GM21381 (cell line): ENCODE measurements at regions not wholly inside any gene's neighbourhood (a gene's known extent, or its start where the extent isn't known, plus 50 kb on each side); places are given as distances from the start of the nearest gene placed in this dataset.

Experiments used
- ATAC-seq: cut with Tn5 transposase; IDR thresholded peaks from one replicate; pipeline ENCODE4 v1.9.1; 2021; ENCODE audit warnings: mild to moderate bottlenecking, moderate library complexity; ENCODE audit not compliant: unreplicated experiment

DNA sequence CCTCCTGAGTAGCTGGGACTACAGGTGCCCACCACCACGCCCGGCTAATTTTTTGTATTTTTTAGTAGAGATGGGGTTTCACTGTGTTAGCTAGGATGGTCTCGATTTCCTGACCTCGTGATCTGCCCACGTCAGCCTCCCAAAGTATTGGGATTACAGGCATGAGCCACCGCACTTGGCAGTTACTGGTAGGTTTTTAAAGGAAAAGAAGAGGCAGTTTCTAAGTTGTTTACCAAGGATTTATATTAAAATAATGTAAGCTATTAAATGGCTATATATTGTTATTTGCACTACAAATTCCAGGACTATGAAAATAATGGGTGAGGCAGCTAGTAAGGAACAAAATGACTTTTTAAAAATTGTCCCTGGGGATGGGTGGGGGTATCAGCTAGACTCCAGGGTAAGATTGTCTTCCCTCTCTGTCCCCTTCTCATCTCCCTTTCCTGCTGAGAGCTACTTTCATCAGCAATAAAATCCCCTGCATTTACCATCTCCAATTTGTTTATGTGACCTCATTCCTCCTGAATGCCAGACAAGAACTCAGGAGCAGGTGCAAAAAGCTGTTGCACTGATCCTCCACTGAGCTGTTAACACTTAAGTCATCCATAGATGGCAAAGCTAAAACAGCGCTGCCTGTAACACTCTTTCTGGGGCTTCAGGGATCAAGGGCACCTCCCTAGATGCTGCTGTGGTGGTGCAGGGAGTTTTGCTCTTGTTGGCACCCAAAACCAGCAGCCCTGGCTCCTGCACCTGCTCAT lies 165.2 kb downstream of the ZPLD1 start:
- ATAC-seq, result no peak

DNA sequence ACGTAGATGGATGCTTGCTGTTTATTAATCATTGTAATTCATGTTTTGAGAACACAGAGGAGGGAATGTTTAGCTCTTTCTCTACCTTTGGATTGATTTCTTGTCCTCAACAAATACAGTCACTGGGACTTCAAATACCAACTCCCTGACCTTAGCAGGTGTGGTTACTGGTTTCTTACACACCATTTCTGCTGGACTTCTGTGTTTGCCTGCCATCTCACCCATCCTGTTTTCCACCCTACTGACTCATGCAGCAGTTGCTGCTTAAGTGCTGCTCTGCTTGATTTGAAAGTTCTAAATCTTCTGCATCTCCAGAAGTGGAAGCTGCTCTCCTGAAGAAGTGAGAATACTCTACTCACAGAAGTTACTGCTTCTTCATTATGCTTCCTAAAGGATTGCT lies 170.3 kb downstream of the ZPLD1 start:
- ATAC-seq, result no peak

DNA sequence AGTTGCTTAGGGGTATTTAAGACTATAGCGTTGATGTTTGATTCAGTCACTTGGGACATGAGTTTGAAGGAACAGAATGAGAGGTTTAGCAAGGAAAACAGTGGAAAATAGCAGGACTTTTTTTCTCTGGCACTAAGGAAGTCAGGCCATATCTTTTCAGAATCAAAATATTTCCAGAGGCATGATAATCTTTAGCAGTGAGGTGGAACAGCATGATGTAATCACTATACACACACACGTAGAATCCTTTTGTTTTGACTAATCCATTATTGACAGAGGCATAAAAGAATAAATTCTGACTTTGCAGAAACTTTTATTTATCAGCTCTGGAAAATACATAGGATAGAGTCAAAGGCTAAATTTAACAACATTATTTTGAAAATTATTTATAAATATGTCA lies 174.1 kb downstream of the ZPLD1 start:
- no peak for ATAC-seq

DNA sequence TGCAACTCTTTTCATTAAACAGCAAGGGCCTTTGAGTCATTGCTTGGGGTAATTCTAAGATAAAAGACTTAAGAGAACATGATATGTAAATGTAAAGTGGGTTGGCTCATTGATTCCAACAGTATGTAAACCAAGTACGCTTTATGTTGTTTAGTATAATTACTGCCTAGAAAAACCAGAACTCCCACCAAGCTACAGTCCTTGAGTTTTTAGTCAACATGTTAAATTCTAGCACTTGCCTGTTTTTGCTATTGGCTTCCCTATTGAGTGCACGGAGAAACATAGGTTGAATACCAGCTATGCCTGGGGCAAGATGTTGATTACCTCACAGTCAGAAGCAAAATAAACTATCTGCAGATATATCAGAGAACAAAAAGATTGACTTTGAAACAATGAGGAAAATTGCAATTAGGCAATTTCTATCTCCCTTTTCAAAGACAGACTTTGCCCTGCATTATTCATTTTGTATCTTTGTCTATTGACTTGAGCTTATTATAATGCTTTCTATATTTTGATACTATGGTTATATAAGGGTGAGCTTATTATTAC lies 179.3 kb downstream of the ZPLD1 start:
- ATAC-seq, result no peak

DNA sequence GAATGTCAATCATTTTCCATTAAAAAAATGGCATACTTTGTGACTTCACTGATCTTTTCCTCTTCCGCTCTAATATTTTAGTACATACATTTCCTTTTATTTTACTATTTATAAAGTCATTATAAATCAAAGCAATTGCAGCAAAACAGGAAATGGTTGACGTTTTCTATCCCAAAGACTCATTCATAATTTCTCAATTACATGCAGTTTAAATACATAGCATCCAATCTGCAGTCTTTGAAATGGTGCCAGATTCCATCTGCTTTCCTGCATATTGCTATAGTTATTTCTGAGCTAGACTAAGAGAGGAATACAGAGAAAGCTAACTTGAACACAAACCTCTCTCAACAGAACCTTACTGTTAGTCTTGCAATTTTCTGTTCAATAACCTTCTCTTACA lies 179.8 kb downstream of the ZPLD1 start:
- ATAC-seq, result no peak

DNA sequence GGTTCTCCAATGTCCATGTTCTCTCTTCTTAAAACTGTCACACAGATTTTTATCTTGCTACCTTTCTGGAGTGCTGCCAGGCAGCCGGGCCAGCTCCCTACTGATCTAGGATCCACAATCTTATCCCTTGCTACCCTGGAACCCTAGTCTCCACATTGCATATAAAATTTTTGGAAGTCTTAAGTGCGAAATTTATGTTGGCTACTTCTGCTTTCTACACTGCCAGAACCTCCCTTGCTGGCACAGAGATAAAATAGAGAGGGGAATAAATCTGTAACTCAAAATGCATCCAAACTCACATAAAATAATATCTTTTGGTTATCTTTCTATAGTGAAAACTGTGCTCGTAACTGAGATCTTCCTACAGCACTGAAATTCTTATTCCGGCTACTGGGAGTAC lies 182.6 kb downstream of the ZPLD1 start:
- no peak for ATAC-seq

DNA sequence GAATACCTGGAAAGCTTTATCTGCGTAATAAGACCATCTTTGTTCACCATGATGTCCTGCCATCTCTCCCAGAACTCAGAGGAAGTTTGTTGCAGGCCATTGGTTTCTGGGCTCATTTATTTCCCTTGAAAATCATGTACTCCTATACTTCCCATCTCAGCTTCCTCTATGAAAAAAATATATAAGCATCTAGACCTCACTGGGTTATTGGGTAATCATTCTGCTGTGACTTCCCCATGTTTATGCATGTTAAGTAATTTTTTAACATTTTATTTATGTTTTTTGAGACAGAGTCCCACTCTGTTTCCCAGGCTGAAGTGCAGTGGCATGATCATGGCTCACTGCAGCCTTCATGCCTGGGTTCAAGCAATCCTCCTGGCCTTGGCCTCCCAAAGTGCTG lies 184.5 kb downstream of the ZPLD1 start:
- no peak for ATAC-seq

DNA sequence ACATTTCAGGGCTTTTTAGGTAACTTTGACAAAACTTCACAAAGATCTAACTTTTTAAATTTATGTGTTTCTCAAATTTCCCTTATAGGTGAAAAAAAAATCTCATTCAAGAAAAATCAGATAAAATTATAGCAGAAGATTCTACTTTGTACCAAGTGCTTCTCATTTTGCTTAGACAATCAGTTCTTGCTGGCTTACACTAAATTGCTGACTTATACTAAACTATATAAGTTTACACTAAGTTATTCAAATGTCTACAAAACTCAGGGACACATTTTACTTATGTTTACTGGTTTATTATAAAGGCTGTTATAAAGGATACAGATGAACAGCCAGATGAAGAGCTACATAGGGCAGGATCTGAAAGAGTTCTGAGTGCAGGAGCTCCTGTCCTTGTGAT lies 195.1 kb downstream of the ZPLD1 start:
- ATAC-seq, result no peak

DNA sequence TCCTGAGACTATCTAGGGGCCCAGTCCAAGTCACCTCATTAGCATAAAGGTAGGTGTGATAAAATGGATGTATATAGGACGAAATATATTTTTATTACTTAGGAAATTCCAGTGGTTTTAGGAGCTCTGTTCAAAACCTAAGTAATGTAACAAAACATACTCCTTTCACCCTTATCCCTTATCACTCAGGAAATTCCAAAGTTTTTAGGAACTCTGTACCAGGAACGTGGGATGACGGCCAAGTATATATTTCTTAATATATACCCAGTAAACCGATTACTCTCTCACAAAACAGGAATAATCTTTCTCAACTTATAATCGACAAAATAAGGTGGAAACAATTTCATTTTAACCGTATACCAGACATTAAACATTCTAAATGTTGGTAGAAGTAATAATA lies 195.7 kb downstream of the ZPLD1 start:
- ATAC-seq, result no peak

DNA sequence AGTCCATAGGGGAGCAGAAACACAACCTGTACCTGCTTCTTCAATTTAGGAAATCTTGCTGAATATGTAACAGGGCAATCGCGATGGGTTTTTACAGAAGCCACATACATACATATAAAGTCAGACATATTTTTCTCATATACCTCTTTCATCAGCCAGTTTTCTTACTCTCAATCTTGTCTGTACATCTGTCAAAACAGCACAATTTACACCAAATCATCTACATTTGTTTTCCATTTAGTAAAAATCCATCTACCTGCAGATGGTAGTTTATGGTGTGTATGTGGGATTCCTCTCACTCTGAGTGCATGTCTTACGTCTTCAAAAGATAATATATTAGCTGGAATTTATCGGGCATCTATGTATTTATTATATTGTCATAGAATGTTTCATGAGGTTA lies 208.7 kb downstream of the ZPLD1 start:
- no peak for ATAC-seq

DNA sequence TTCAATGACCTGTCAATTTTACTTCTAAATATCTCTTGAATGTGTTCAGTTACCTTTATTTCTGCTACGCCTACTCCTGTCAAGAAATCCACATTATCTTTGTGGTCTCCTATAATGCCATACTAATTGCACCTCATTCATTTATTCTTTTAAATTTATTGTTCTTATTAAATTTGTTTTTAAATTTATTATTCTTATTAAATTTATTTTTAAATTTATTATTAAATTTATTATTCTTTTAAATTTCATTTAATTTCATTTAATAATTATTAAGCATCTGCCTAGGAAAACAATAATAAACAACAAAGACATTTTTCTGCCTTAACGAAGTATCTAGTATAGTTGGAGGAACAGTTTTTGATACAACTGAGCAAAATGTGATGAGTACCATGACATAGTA lies 211.7 kb downstream of the ZPLD1 start:
- no peak for ATAC-seq

DNA sequence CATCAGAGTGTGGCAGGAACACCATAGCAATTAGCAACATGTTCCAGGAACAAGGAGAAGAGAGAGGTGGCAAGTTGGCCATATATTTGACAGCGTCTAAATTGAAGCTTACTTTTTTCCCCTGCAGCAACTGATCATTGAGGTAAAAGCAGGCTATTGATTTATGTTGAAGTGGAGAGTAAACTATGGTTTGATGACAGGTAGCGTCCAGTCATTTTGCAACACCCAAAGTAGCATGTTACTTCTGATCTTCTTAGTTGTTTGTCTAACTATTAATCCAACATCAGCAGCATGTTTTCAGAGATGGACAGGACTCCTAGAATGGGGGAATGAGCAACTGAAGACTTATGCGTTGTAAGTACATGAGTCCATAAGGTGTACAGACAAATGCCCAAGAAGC lies 225.8 kb downstream of the ZPLD1 start:
- no peak for ATAC-seq

DNA sequence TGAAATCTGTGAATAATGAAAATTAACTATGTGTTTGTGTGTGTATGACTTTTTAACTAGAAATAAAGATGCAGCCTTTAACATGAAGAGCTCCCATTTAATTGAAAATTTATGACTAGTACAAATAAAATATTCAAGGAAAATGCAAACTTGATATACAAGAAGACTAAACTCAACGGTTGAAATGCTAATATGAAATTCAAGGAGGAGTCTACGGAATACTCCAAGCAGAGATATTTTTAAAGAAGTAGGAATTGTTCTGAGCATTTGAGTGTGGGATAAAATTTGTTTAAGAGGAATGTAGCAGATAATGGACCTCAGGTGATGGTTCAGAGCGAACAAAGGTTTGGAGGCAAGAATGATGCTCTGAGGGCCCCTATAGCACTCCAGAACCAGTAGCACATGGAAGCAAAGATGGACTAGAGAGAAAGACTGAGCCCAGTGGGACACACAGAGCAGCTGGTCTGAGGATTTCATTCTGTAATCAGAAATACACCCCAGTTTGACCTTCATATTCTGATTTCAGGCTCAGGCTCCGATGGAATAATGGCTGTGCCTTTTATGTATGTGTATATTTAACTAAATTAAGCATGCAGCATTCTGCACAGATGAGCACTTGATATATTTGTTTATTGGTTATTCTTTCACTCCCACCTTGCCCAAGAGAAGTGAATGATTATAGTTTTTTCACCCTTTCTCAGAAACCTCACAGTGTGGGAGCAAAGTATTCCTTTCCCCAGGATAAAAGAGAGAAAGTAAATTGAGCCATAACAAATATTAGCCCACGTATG lies 227.1 kb downstream of the ZPLD1 start:
- no peak for ATAC-seq

DNA sequence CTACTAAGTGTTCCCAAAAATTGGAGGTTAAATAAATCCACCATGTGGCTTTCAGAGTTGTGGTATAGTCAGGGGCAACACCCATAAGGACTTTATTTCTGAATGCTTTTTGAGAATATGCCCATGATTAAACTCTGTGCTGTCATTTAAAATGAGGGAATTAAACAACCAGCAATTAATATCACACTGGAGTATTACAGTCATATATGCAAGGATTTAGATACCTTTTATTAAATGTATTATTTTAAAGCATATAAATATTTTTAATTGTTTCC lies 227.6 kb downstream of the ZPLD1 start:
- ATAC-seq, result no peak

DNA sequence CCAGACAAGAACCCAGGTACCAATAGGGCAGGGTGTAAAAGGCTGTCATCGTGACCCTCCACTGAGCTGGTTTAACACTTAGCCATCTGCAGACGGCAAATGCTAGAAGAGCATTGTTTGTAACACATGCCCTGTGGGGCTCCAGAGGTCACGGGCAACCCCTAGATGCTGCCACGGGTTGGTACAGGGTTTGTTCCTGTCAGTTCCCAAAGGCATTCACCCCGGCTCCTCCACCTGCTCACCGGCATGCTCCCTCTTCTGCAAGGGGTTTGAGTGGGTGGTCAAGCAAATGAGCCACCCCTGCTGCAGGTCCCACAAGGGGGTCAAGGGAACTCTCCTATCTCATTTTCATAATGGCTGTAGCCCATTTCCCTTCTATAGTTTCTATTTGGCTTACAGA lies 229.3 kb downstream of the ZPLD1 start:
- no peak for ATAC-seq

DNA sequence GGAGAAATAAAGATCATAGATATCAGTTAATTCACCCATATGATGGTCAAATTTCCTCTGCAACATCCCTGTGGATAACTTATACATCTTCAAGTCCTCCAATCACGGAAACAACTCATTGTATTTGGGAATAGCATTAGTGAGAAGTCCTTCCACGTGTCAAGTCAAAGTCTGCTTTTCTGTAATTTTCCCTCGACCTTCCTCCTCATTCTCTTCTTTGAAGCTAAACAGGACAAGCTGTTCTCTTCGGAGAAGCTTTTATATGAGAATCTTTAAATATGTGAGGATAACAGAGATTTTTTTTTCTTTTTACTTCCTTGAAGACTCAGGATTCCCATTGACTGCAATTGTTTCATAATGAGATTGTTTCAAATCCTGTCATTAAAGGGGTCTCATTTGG lies 230.4 kb downstream of the ZPLD1 start:
- no peak for ATAC-seq

DNA sequence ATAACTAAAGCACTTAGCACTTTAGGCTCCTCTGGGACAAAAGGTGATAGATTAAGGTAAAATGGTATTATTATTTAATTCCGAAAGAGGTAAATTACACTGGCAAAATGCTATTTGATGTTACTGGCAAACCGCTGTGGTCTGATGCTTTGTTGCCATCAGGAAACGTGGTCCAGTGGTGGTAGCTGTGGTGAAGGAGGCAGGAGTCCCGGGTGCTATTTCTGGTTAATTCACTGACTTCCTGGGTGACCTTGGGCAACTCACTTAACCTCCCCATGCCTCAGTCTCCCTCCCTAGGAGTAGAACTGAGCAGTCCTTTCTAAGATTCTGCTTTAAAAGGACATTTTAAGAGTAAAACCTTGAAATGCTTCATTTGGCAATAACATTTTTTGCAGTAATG lies 233.4 kb downstream of the ZPLD1 start:
- ATAC-seq, result no peak

DNA sequence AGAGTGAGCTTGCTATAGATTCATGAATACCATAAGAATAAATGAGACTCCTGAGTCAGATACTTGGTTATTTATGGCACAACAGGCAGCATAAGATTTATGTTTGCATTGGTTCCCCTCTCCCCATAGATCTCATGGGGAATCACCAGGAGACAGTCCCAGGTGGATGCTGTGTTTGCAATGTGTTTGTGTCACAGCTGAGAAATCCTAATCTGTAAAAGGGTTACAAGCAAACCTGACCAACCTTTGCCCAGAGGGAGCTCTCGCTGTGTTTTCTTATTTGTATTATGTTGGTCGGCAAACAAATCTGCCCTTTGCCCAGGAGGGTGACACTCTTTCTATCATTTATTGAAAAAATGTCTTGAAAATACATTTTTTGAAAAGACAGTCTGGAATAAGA lies 236.2 kb downstream of the ZPLD1 start:
- no peak for ATAC-seq

DNA sequence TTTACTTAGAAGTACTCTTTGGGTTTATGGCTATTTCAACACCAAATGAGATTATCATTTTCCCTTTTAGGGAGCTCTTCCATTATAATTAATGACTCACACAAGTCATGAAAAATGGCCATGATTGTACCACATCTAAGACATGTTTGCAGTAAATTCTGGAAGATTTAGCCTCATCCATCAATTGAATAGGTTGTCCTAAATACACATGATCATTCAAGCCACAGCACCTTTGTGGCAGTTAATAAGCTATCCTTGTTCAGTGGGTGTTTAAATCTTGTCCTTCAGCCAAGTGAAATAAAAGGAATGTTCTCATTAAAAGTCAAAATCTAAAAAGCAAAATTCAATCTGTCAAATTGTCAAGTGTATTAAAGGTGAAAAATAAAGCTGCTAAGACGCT lies 237.5 kb downstream of the ZPLD1 start:
- no peak for ATAC-seq

DNA sequence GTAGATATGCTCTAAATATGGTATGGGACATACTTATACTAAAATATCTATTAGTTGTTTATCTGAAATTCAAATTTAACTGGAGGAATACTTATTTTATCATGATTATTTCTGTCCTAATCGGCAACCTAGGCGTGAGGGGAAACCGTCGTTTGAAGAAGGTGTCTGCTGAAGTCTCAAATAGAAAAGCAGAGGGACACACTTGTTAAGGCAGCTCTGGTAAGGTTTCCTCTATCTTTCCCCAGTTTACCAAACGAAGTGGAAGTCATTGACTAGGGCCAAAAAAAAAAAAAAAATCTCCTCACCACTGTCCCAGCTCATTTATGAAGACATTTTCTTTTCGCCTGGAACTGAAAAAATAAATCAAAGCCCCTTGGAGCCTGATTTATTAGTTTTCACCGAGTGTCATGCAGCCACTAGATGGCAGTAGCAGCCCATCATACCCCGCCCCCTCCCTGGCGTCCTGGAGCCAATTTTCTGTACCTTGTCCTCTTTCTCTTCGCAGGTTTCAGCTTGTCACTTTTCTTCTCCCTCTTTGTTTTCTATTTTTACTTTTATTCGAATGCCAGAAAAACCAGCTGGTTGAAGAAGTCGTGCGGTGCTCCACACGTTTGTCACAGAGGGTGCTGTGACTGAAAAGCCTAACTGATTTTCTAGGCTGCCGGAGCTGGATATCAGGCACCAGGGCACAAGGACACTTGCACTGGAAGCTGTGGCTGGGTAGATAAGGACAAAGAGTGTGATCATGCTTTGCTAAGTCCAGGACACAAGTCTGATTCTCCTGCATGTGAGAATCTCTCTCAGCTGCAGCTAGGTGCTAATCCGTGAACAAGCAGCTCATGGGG lies 238.7 kb downstream of the ZPLD1 start:
- ATAC-seq, result peak; percentile 76

DNA sequence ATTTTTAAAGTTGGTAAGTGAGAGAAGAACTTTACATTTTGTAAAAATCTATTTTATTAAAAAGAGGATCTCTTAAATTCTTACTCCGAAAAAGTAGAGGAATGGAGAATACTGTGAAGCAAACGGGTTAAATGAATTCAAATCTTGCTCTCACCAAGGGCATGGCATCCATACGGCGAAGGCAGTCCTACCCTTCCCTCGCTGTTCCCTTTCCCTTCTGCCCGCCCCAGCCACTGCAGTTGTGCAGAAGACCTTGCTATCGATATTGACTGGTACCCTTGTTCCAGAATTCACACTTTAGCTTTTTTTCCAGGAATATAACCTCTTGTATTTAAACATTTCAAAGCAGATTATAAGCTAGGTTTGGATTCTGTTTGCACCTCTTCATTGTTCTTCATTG lies 239.5 kb downstream of the ZPLD1 start:
- ATAC-seq, result no peak

DNA sequence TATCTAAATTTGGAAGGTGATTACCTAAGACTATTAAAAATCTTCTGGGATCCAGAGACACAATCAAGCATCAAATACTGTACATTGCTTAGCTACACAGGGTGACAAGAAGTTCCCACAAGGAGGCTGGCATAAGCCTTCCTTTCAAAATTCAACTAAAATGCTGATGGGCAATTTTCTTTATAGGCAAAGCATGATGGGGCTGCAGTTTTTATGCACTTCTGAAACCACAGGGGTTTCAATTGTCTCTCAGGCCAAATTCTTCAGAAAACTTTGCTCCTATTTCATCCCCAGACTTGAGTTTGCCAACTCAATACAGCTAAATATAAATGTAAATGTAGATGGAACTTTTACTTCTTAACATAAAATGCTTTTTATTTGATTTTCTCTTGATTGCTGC lies 241.6 kb downstream of the ZPLD1 start:
- no peak for ATAC-seq
